ENCODE measurements at regions not wholly inside any gene's neighbourhood (a gene's known extent, or its start where the extent isn't known, plus 50 kb on each side); places are given as distances from the start of the nearest gene placed in this dataset.

- Histone ChIP-seq H4K20me1 (ENCODE audit: insufficient read depth, poor library complexity, severe bottlenecking) (no peaks in the 10 kb centered on the region), H3K9me3 (ENCODE audit: low read depth) (no peaks in the 10 kb centered on the region), H3K36me3 (replicated peaks; ENCODE audit: insufficient read depth, low read depth) (no peaks in the 10 kb centered on the region), H2AFZ (no peak overlapping the region), H3K4me3 (no peak overlapping the region), H3K79me2 (no peaks in the 10 kb centered on the region), H3K9me2 (replicated peaks; ENCODE audit: insufficient read depth) (no peaks in the 10 kb centered on the region), H3K4me2 (no peak overlapping the region), H3K27ac (no peak overlapping the region), H3K4me1 (ENCODE audit: insufficient read depth) (no peaks in the 10 kb centered on the region), H3K27me3 (no peaks in the 10 kb centered on the region)
- WGBS (ENCODE audit: low lambda C conversion rate, missing lambda C conversion rate): 82% methylated on average over 18 of the region's 18 CpGs
- TF ChIP-seq EZH2 (IDR thresholded peaks at IDR 0.05; ENCODE audit: borderline replicate concordance) (no peak), CTCF (IDR thresholded peaks at IDR 0.05; ENCODE audit: poor library complexity) (no peak), EZH2phosphoT487 (IDR thresholded peaks at IDR 0.05; ENCODE audit: low read depth, severe bottlenecking, unreplicated experiment) (no peak)
- no peak for DNase-seq (ENCODE audit: low spot score)
Measured at GRCh38 chr2:2662037-2662846, 331.2 kb upstream of the MYT1L start.

- DNase-seq (ENCODE audit: low spot score): no peak
- Histone ChIP-seq H3K4me2 (no peak overlapping the region), H3K79me2 (no peaks in the 10 kb centered on the region), H3K36me3 (replicated peaks; ENCODE audit: insufficient read depth, low read depth) (no peaks in the 10 kb centered on the region), H3K27ac (no peak overlapping the region), H3K27me3 (no peaks in the 10 kb centered on the region), H4K20me1 (ENCODE audit: insufficient read depth, poor library complexity, severe bottlenecking) (no peaks in the 10 kb centered on the region), H2AFZ (no peak overlapping the region), H3K4me3 (no peak overlapping the region), H3K9me3 (ENCODE audit: low read depth) (no peaks in the 10 kb centered on the region), H3K4me1 (ENCODE audit: insufficient read depth) (no peaks in the 10 kb centered on the region), H3K9me2 (replicated peaks; ENCODE audit: insufficient read depth) (no peaks in the 10 kb centered on the region)
- WGBS (ENCODE audit: low lambda C conversion rate, missing lambda C conversion rate): 68% methylated on average over 7 of the region's 7 CpGs
- no peak for TF ChIP-seq EZH2phosphoT487 (IDR thresholded peaks at IDR 0.05; ENCODE audit: low read depth, severe bottlenecking, unreplicated experiment)
- no peak for TF ChIP-seq CTCF (IDR thresholded peaks at IDR 0.05; ENCODE audit: poor library complexity)
- TF ChIP-seq EZH2 (IDR thresholded peaks at IDR 0.05; ENCODE audit: borderline replicate concordance): no peak
Measured at GRCh38 chr2:2660789-2661355, 329.8 kb upstream of the MYT1L start.

- H2AFZ ChIP-seq: no peak overlapping the region
- no peaks in the 10 kb centered on the region for H3K27me3 ChIP-seq
- no peaks in the 10 kb centered on the region for H3K4me1 ChIP-seq (ENCODE audit: insufficient read depth)
- no peak overlapping the region for H3K27ac ChIP-seq
- no peaks in the 10 kb centered on the region for H3K9me2 ChIP-seq (replicated peaks; ENCODE audit: insufficient read depth)
- H3K4me3 ChIP-seq: no peak overlapping the region
- TF ChIP-seq EZH2 (IDR thresholded peaks at IDR 0.05; ENCODE audit: borderline replicate concordance) (no peak), EZH2phosphoT487 (IDR thresholded peaks at IDR 0.05; ENCODE audit: low read depth, severe bottlenecking, unreplicated experiment) (no peak), CTCF (IDR thresholded peaks at IDR 0.05; ENCODE audit: poor library complexity) (no peak)
- H3K9me3 ChIP-seq (ENCODE audit: low read depth): no peaks in the 10 kb centered on the region
- H3K79me2 ChIP-seq: no peaks in the 10 kb centered on the region
- no peak overlapping the region for H3K4me2 ChIP-seq
- WGBS (ENCODE audit: low lambda C conversion rate, missing lambda C conversion rate): 84% methylated on average over 15 of the region's 15 CpGs
- H4K20me1 ChIP-seq (ENCODE audit: insufficient read depth, poor library complexity, severe bottlenecking): no peaks in the 10 kb centered on the region
- no peaks in the 10 kb centered on the region for H3K36me3 ChIP-seq (replicated peaks; ENCODE audit: insufficient read depth, low read depth)
- no peak for DNase-seq (ENCODE audit: low spot score)
Measured at GRCh38 chr2:2657121-2657962, 326.3 kb upstream of the MYT1L start.
